GM21529 (cell line): ENCODE measurements at regions not wholly inside any gene's neighbourhood (a gene's known extent, or its start where the extent isn't known, plus 50 kb on each side); places are given as distances from the start of the nearest gene placed in this dataset.

Experiments
- ATAC-seq: cut with Tn5 transposase; IDR thresholded peaks from one replicate; pipeline ENCODE4 v1.9.1; 2021; ENCODE audit not compliant: unreplicated experiment

DNA sequence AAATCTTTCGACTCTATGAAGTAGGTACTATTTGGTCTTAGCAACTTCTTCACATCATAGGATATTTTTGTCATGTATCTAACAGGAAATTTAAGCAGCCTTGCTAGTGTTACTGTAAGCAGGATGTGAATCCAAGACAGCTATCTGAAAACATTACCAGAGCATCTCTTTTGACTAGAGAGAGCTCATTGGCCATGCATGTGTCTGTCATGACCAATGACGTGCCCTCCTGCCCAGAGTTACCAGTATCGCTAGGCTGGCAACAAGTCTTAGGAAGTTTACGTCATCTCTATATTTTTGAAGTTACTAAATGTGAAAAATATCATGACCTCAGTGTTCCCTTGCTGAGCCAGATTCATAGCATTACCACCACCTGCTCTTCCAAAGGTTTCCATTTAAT, 130.9 kb upstream of the TP63 start:
- ATAC-seq = no peak

DNA sequence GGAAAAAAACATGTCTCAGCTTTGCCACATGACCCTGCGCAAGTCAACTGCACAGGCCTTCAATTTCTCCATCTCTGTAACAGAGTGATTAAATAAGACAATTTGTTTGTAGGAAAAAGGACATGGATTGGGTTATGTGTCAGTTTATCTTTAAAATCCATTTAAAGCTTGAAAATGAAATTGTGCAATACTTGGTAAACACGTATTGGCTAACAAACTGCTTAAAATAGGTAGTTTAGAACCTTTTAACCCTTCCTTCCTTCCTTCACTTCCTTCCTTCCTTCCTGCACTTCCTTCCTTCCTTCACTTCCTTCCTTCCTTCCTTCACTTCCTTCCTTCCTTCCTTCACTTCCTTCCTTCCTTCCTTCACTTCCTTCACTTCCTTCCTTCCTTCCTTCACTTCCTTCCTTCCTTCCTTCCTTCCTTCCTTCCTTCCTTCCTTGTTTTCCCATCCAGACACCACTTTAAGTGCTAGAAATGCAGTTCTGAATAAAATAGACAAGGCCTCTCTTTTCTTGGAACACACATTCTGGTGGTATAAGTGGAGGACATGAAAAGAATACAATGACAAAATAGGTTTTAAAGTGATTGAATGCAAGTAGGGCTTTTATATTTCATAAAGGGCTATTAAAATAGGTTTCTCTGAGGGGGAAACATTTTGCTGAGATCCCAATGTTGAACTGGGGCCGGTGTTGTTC, 130.2 kb upstream of the TP63 start:
- no peak for ATAC-seq

DNA sequence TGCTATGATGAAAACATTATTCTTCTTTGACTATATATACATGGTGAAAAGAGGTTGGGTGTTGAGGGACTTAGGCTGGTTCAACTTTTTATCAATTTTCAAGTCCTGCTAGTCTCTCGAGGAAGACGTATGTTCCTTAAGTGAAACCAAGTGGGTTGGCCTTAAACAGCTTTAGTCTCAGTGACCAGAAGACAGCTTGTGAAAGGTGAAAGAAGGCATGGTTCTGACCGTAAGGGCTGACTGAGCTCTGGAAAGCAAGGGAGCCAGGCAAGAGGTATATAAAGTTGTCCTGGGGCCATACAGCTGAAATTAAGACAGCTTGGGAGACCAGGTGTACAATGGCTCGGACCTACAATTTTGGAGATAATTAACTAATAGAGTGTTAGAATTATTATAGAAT, 128.9 kb upstream of the TP63 start:
- no peak for ATAC-seq

DNA sequence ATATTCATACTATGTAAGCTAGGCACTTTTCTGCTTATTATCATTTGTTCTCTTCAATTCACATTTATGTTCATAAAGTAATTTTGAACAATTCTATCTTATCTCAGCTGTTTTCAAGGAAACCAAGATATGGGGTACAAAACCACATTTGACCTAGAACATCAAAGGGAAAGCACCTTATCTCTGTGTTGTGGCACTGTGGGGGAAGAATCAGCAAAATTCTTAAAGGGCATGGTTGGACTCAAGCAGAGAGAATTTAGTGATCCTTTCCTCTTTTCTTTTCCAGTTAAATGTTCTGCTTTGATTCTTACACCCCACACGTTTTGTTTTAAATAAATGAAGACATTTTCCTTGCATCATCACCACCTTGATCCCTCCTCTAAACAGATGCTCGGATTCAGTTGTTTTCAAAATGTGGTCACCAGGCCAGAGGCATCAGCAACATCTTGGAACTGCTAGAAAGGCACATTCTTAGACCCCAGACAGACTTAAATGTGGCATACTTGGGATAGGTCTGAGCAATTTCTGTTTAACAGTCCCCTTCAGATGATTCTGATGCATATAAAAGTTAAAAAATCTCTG, 128.4 kb upstream of the TP63 start:
- no peak for ATAC-seq

DNA sequence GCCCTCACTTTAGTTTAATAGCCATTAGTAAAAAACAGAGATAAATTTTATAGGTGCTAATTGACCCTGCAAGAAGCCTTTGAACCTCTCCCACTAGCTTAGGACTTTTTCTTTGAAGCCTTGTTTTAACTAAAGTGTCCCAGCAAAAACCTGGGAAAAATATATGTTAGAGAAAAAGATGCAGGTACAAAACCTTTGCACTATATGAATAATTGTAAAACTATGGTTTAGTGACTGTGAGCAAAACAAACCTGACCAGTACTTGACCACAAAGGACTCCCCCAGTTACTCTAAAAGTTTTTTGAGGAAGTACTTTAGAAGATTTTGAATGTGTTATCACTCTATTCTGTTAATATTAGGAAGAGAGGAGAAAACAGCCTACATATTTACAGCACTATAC, 123.3 kb upstream of the TP63 start:
- peak; percentile 51 for ATAC-seq

DNA sequence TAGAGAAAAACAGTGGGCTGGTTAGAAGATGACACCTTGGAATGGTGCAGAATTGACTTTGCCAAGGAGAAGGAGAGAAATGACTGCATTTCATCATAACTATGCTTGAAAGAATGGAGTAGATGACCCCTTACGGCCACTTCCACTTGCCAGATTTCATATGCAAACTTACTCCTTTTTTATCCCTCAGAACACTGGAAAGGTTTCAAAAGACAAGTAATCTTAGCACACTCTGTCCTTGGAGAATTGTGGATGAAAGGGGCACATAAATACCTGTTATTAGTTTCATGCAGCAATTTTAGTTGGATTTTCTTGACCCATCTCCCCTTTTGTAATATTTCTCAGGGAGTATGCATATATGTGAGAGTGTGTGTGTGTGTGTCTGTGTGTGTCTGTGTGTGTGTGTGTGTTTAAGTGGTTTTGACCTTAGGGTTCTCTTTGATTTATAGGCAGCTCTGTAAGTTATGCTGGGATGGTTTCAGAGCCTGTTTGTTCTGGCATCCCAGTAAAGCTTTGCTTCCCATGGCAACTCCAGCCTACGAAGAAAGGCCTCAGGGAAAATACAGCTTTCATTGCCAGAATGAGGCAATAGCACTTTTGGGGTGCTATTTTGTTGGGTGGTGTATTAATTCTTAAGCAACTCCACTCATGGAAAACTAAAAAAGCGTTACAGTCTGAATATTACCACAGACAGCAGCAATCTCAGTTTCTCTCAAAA, 122.2 kb upstream of the TP63 start:
- no peak for ATAC-seq

DNA sequence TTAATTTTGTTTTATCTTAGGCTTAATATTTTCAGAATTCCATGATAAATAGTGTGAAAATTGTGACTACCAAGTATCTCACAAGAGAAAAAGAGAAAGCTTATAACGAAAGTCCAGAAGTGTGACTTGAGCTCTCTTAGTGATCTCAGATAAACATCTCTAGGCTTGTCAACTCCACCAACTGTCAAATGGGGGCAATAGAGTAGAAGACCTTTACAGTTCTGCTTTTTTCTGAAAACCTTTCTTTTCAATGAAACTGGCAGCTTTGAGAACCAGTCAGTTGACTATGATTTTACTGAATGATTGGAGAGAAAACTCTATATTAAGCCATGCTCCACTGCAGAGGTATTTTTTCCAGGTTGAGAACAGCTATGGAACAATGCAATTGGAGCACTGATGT, 119.2 kb upstream of the TP63 start:
- peak; percentile 75 for ATAC-seq

DNA sequence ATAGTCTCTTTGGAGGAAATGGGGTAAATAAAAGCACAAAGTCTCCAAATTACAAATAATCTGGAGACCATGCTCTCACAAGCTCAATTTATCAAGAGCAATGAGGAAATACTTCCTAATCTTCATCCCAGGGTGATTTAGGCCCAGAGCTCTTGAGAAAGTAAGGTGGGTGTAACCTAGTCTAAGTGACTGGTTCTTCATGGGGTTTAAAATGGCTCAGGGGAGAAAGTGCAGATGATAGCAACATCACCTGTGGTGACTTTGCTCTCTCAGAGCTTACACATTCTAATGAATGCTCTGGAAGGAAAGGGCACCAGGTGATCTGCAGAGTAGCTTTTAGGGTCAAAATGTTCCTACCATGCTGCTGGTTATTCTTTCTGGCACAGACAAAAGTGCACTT, 118.4 kb upstream of the TP63 start:
- no peak for ATAC-seq

DNA sequence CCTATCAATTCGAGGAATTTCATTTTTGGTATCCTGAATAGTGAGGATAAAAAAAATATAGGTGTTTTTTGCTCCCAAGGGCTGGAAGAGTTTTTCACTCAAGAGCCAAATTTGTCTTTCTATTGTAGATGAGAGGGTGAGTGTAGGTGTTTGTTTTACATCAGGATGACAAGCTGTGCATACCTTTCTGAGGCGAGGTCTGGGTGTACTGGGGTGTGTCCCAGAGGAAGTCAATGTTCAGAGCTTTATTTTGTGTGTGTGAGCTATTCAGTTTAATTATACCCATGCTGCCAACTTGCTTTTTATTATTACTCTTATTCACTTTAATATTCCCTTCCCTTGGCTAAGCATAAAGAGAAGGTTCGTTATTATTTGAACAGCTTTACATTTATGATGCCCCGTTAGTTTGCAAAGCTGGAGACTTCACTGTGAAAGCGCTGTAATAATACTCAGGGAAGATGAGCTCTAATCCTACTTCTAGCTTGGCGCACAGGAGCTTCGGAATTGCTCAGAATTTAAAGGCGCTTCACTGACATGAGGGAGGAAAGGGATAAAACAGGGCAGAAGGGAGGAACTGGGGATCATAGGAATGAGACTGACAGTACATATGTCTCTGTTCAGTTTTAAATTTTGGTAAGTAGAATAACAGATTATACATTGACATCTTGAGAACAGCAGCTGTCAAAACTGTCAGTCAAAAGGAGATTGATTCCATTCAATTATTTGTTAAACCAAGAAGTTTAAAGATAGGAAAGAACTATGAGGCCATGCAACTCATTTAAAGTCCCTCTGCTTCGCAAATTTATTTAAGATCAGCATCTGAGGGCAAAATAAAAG, 117.7 kb upstream of the TP63 start:
- no peak for ATAC-seq

DNA sequence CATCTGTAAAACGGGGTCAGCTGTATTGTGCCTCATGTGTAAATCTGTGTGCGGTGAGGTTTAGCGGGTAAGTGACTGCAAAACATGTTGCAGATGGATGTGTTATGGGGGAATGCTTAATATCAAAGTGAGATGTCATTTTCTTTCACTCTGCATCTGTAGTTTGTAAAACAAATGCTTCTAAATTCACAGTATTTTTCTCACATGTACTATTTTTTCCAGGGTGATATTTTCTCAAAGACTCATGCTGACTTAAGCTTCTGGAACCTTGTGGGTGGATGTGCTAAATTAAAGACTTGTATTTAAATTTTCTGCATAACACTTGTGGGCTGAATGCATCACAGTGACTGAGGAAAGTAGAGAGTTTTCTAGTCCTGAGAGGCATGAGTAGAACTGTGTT, 115.2 kb upstream of the TP63 start:
- no peak for ATAC-seq

DNA sequence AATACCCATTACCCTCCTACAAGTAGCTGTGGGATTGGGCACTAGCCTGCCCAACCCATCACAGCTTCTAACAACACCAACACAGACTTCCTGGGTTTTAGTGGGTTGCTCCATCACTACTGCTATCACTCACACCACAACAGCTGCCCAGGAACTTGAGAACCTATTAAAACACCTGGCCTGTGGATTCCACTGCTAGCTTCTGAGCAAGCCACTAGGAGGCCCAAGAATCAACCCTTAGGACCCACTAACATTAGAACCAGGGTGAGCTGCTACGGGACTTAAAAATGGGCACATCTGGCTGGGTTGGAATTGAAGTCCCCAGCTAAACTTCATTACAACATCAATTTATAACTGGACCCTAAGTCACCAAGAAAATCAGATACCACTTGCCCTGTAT, 113.2 kb upstream of the TP63 start:
- no peak for ATAC-seq

DNA sequence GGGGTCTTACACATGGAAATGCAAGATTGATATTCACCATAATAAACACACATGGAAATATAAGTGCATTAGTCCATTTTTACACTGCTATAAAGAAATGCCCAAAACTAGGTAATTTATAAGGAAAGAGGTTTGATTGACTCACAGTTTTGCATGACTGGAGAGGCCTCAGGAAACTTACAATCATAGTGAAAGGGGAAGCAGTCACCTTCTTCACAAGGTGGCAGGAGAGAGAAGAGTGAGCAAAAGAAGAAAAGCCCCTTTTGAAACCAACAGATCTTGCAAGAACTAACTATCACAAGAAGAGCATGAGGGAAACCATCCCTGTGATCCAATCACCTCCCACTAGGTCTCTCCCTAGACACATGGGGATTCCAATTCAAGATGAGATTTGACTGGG, 111.7 kb upstream of the TP63 start:
- ATAC-seq = no peak

DNA sequence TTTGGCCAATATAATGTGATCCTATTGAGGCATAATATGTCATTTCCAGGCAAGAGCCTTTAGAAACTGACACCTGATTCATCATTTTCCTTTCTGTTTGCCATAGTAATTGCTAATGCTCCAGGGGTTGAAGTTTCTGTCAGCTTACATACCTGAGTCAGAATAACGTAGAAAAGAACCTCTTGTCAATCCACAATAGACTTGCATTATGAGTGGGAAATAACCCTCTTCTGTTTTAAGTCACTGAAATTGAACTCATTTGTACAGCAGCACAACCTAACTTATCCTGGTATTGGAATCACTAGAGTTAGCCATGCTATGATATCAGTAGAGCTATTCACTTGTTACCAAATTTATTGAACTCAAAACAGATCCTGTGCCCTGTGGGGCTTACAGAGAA, 101.7 kb upstream of the TP63 start:
- peak; percentile 66 for ATAC-seq

DNA sequence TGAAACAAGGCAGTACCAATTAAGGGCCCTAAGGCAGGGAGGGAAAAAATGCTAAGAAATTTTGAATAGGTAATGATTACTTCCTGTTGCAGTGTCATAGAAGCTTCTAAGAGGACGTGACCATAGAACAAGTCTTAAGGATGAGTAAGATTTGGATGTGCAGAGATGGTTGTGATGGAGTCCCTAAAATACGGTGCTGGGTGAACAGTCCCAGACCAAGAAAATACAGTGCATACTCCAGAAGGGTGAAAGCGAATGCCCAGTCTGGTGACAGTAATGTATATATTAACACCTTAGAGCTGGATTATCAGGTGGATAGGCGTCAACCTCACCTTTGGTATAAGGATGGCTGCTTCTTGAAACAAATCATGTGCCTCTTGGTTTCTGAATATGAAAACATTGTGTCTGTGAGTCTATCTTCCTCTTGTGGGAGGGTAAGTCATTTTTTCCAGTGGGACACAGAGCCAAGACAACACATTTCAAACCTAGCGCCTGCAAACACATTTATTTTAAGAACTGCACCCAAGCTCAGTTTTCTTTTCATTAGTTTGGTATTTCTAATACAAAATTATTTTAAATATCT, 101.2 kb upstream of the TP63 start:
- ATAC-seq = peak; percentile 51

DNA sequence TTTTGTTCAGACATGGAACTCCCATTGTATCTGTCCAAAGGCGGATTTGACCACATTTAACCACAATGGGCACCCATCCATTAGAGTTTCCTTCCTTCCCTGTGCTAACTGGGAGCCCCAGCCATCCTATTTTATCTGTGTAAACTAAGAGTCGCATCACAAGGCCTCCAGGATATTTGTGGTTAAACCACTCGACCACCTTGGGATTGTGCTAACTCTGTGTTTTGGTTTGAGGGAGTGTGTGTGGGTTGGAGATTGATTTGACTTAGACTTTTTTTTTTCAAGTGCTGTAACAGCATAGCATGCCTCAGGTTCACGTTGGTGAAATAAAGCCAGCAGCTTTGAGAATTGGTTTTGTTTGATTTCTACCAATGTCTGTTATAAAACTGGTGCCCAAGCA, 100.4 kb upstream of the TP63 start:
- no peak for ATAC-seq

DNA sequence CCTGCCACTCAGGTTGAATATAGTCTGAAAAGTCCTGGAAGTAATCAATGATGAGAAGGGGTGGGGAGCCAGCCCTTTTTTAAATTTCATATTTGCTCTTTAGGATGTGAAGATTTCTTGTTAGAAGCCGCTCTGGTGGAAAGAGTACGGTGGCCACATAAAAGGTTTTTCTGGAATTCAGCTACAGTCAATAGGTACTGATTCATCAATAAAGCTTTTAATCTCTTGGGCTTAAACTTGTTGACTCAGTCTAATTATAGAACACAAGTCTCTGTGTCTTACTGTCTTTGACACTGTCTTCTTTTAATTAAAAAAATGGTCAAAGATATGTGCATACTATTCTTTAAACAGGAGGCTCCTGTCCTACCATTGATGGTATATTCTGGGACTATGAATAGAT, 99.9 kb upstream of the TP63 start:
- no peak for ATAC-seq

DNA sequence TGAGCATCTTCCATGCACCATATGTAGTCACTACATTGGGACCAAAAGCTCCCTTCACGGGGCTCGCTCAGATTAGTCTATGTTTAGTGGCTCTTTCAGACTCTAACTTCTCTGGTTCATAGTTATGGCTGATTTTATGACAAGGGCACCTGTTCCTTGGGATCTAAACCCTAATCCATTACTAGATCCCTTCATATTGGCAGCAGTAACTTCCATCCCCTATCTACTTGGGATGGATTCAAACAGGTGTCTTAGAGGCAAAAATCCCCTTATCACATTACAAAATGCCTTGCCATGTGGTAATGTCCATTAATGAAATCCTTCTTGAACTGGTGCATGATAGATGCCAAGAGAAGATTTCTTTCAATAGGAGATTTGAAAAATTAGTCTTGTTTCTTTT, 96.7 kb upstream of the TP63 start:
- ATAC-seq = no peak

DNA sequence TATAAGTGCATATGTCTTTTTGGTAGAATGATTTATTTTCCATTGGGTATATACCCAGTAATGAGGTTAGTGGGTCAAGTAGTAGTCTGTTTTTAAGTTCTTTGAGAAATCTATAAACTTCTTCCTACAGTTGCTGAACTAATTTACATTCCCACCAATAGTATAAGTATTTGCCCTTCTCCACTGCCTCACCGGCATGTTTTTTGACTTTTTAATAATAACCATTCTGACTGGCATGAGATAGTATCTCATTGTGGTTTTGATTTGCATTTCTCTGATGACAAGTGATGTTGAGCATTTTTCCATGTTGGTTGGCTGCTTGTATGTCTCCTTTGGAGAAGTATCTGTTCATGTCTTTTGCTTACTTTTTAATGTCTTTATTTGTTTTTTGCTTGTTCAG, 94.1 kb upstream of the TP63 start:
- no peak for ATAC-seq

DNA sequence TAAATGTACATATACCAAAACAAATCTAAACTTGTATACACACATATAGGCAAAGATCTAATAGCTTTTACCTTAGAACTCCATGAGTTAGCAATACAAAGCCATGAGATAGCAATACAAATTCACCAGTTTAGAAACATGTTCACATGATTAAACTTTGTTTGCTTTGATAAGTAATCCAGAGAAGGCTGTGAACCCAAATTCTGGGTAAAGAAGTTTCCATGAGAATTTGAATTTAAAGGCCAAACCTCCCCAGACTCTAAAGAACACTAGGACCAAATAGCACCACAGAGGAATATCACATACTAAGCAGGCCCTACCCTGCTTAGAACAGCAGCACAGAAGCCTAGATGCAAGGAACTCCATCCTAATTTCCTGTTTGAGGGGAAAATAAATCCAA, 83.7 kb upstream of the TP63 start:
- ATAC-seq = no peak

DNA sequence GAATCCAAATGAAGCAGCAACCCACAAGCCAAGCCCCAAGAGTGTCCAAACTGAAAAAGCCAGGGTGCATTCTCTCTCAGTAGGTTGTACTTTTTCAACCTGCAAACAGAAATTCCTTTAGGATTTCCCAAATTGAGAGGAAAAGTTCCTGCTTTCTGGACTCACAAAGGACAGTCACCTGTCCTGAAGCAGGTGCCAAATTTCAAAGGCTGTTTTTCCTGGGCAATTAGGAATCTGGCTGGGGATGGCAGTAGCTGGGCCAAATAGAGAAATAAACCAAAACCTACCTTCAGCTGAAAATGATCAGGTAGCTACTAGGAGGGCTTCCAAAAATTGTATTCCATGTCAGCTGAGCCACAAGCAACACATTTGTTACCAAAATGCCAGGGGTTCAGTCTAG, 83.1 kb upstream of the TP63 start:
- no peak for ATAC-seq

DNA sequence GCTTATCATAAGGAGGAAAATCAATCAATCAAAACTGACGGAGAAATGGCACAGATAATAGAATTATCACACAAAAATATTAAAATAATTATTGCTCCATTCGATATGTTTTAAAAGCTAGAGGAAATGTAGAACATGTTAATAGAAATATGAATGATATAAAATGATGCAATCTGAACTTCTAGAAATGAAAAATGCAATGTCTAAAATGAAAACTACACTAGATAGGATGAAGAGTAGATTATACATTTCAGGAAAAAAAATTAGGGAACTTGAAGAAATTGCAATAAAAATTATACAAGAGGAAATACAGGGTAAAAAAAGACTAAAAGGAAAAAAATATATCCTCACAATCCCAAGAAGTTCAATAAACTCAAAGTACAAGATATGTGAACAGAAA, 80.2 kb upstream of the TP63 start:
- ATAC-seq = no peak
